Right lobe of liver (tissue), 6 donors: ENCODE measurements at regions not wholly inside any gene's neighbourhood (a gene's known extent, or its start where the extent isn't known, plus 50 kb on each side); places are given as distances from the start of the nearest gene placed in this dataset.
A peak's percentile ranks its signal among the peaks of the same experiment; 100 is the strongest.

Experiments used
- ATAC-seq, 4 donors: fragments of 200-7000 bp; cut with Tn5 transposase; one replicate each; pipeline ENCODE4 v1.9.1; 2020; ENCODE audit warnings: mild to moderate bottlenecking in 4 of 4, moderate library complexity in 4 of 4
- DNase-seq, 3 donors: peaks; one replicate each; pipeline ENCODE4 v3.0.0-alpha.2; 2020
- H3K27ac ChIP-seq, 3 donors: fragments of 200-600 bp; one replicate each; pipeline ENCODE4 v1.8.0; 2022
- H3K27me3 ChIP-seq, 2 donors: fragments of 200-600 bp; one replicate each; pipeline ENCODE4 v1.8.0; 2022
- H3K36me3 ChIP-seq, 4 donors: fragments of 200-600 bp; sonication (generic) in 1 of 4; one replicate each; pipeline versions ENCODE4 v1.5.1 to v1.8.0; 2017 to 2022; ENCODE audit warnings: control low read depth in 1 of 4
- H3K4me1 ChIP-seq, 4 donors: fragments of 200-600 bp; sonication (generic) in 1 of 4; one replicate each; pipeline versions ENCODE4 v1.5.1 to v1.8.0; 2017 to 2022; ENCODE audit warnings: control low read depth in 1 of 4
- H3K4me3 ChIP-seq, 3 donors: fragments of 200-600 bp; one replicate each; pipeline ENCODE4 v1.8.0; 2022
- H3K9me3 ChIP-seq, 4 donors: fragments of 200-600 bp; sonication (generic) in 1 of 4; one replicate each; pipeline versions ENCODE4 v1.5.1 to v1.8.0; 2017 to 2022; ENCODE audit warnings: control low read depth in 1 of 4
- CTCF ChIP-seq, 4 donors: fragments of 200-600 bp in 3 of 4; fragments of 450-650 bp in 1 of 4; IDR thresholded peaks; one replicate each; pipeline versions ENCODE4 v1.5.1 to v1.8.0; 2016 to 2022; ENCODE audit warnings: antibody characterized with exemption in 4 of 4, mild to moderate bottlenecking in 2 of 4
- POLR2A ChIP-seq: fragments of 450-650 bp; IDR thresholded peaks from one replicate; pipeline ENCODE4 v1.6.1; 2017; ENCODE audit warnings: antibody characterized with exemption, mild to moderate bottlenecking
- WGBS: methylation state at CpG from one replicate; pipeline ENCODE4 v1.1.6; 2018; ENCODE audit warnings: low coverage, low lambda C conversion rate; ENCODE audit not compliant: insufficient coverage; ENCODE audit errors: missing lambda C conversion rate; 5-methylcytosine and 5-hydroxymethylcytosine counted together
- intact Hi-C, 2 donors: fragments of 100-400 bp; cut with DNase I; formaldehyde crosslinking; loops; one replicate each; pipeline versions ENCODE4 v1.11.2 to v1.14.1; 2022
- donor health status: DM: no; HTN: yes; CAD: no.
- donor health status: DM: no; HTN: no; CAD: no.
- donor health status: DM: no; HTN: no; CAD: no.
- donor health status: DM: no; HTN: yes; CAD: no.
- donor health status: DM: no; HTN: yes; CAD: no.

GRCh38 chr2:46835520-46835919 lies 80.1 kb downstream of the MCFD2 start:
- Histone ChIP-seq H3K9me3 (no peaks in the 10 kb centered on the region), H3K4me3 (no peak overlapping the region), H3K4me1 (no peaks in the 10 kb centered on the region), H3K36me3 (no peaks in the 10 kb centered on the region), H3K27me3 (no peaks in the 10 kb centered on the region), H3K27ac (no peak overlapping the region)
- intact Hi-C loops: no loop called here
- ATAC-seq: no peak
- peak in 2 of 3 donors; percentile 2 to 20 for DNase-seq
- 71% methylated on average over 1 of the region's 6 CpGs for WGBS
- TF ChIP-seq POLR2A (no peak), CTCF (IDR thresholded peaks at IDR 0.05) (no peak)

- Histone ChIP-seq H3K27ac (no peak overlapping the region), H3K36me3 (no peaks in the 10 kb centered on the region), H3K4me3 (no peak overlapping the region), H3K4me1 (no peaks in the 10 kb centered on the region), H3K9me3 (no peaks in the 10 kb centered on the region), H3K27me3 (no peaks in the 10 kb centered on the region)
- no peak for DNase-seq
- intact Hi-C loops: no loop called here
- TF ChIP-seq POLR2A (no peak), CTCF (IDR thresholded peaks at IDR 0.05) (no peak)
- no peak for ATAC-seq
- 71% methylated on average over 1 of the region's 1 CpG for WGBS
Observed at GRCh38 chr2:46832543-46832942, 83.1 kb downstream of the MCFD2 start.

- DNase-seq (no peak), ATAC-seq (no peak)
- Histone ChIP-seq H3K4me1 (no peaks in the 10 kb centered on the region), H3K27ac (no peak overlapping the region), H3K4me3 (no peak overlapping the region), H3K27me3 (no peaks in the 10 kb centered on the region), H3K9me3 (no peaks in the 10 kb centered on the region), H3K36me3 (no peaks in the 10 kb centered on the region)
- no peak for TF ChIP-seq CTCF (IDR thresholded peaks at IDR 0.05)
- TF ChIP-seq POLR2A: no peak
- 85% methylated on average over 4 of the region's 4 CpGs for WGBS
- intact Hi-C loops: no loop called here
Observed at GRCh38 chr2:46831869-46832265, 83.7 kb downstream of the MCFD2 start.

GRCh38 chr2:46831051-46831868 lies 84.3 kb downstream of the MCFD2 start:
- Histone ChIP-seq H3K36me3 (no peaks in the 10 kb centered on the region), H3K4me3 (no peak overlapping the region), H3K27ac (no peak overlapping the region), H3K4me1 (no peaks in the 10 kb centered on the region), H3K9me3 (no peaks in the 10 kb centered on the region), H3K27me3 (no peaks in the 10 kb centered on the region)
- 58% methylated on average over 7 of the region's 7 CpGs for WGBS
- TF ChIP-seq CTCF (IDR thresholded peaks at IDR 0.05) (no peak), POLR2A (no peak)
- intact Hi-C loops: no loop called here
- ATAC-seq (no peak), DNase-seq (peak in 1 of 3 donors; percentile 12)
